ENCODE measurements at regions not wholly inside any gene's neighbourhood (a gene's known extent, or its start where the extent isn't known, plus 50 kb on each side); places are given as distances from the start of the nearest gene placed in this dataset.

DNA sequence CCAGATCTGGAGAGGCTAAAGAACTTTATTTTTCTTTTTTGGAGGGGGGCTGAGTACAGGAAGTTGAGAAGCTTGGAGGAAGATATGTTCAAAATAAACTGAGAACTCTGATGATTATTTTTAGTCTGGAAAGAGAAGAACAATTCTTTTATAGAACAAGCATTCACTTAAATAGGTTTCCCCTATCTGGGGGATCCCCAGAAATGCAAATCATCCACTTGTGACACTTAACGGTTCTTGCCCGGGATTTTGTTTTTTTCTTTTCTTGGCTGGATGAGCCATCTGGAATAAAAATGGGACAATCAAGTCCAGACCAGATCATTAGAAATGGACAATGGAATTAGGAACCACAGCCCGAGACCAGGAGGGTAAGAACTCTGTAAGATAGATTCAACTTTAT lies 95.9 kb upstream of the EGR2 start:
- BruUV-seq (replicated peaks), result no TSS peak
- H3K4me1 ChIP-seq (ENCODE audit: control insufficient read depth, extremely low read depth, insufficient read depth, low read length), result no peaks in the 10 kb centered on the region
- FAIRE-seq (no peak), DNase-seq (ENCODE audit: low read depth, low spot score) (no peak)
- H3K9me1 ChIP-seq (replicated peaks; ENCODE audit: control insufficient read depth, extremely low read depth, insufficient read depth, low read length), result no peaks in the 10 kb centered on the region
- H3K27ac ChIP-seq (ENCODE audit: insufficient read depth, low read depth, low read length), result no peak overlapping the region
- H3K79me2 ChIP-seq (ENCODE audit: control insufficient read depth, insufficient read depth, low read length), result no peaks in the 10 kb centered on the region
- H3K9me3 ChIP-seq (replicated peaks; ENCODE audit: control insufficient read depth, insufficient read depth, low read length), result no peaks in the 10 kb centered on the region
- POLR2A ChIA-PET, result no interaction called here
- H3K36me3 ChIP-seq (ENCODE audit: control insufficient read depth in 2 of 2, extremely low read depth in 1 of 2, insufficient read depth in 2 of 2, low read length in 2 of 2), result no peaks in the 10 kb centered on the region
- H3K4me3 ChIP-seq (replicated peaks in 1 of 3; ENCODE audit: insufficient read depth in 1 of 3, low read depth in 1 of 3, low read length in 3 of 3), result no peak overlapping the region
- no peak overlapping the region for H3K9ac ChIP-seq (replicated peaks; ENCODE audit: extremely low read depth, insufficient read depth, low read length)
- no peak overlapping the region for H2AFZ ChIP-seq (ENCODE audit: low read depth, low read length)
- dilution Hi-C loops (cut with MboI; ENCODE audit: extremely low pct_ligation_motif_present, low sequenced_read_pairs), result no loop called here
- TF ChIP-seq MYC (IDR thresholded peaks at IDR 0.05; ENCODE audit: low read depth, low read length) (no peak), MAX (IDR thresholded peaks at IDR 0.05; ENCODE audit: insufficient read depth, insufficient read length) (no peak)
- H3K4me2 ChIP-seq (ENCODE audit: insufficient read depth, low read length), result no peak overlapping the region
- CTCF ChIA-PET, result interaction anchor here (0.9 to 1.6 kb wide), 2 partner anchors 81 to 93 kb away, joined by 3 to 4 read pairs; no protein-coding TSS in a partner anchor
- no peaks in the 10 kb centered on the region for H4K20me1 ChIP-seq (replicated peaks; ENCODE audit: control insufficient read depth, extremely low read depth, insufficient read depth, low read length)
- H3K27me3 ChIP-seq (ENCODE audit: control insufficient read depth in 2 of 2, insufficient read depth in 2 of 2, low read length in 2 of 2), result no peaks in the 10 kb centered on the region
- intact Hi-C loops (cut with micrococcal nuclease), result no loop called here

DNA sequence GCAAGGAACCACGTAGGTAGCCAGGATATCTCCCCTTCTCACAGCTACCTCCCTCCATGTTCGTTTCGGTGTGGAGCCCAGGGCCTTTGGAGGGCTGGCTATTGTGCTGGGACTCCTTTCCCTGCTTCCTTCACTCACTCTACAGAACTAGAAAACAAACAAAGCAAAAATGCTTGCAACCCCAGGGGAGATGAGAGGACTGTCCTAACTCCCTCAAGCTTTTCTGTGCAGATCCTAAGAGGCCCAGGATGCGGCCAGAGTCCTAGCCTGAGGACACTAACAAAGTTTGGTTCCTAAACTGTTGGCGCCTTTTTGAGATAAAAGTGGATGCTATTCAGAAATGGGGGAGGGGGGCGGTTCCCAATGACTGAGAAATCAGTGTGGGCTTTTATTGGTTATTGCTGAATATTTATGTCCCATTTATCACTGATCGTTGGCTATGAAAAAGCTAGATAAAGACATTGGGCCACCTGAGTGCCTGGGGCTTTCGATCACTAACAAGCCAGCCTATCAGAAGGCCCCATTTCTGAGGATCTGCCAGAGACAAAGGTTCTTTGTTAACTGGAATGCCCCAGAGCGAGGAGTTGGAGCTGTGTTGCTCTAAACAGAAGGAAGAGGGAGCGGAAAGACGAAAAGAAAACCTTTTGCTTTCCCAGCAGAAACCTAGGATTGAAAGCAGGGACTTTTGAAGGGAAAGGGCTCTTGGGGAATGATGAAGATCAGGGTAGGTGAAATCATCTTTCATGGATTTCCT lies 95.2 kb upstream of the EGR2 start:
- CTCF ChIA-PET, result interaction anchor here (0.8 to 1.6 kb wide), 3 partner anchors 82 to 126 kb away, joined by 3 to 4 read pairs (median 3); no protein-coding TSS in a partner anchor
- dilution Hi-C loops (cut with MboI; ENCODE audit: extremely low pct_ligation_motif_present, low sequenced_read_pairs) (no loop called here), intact Hi-C loops (cut with micrococcal nuclease) (no loop called here)
- BruUV-seq (replicated peaks), result no TSS peak
- Histone ChIP-seq H3K9ac (replicated peaks; ENCODE audit: extremely low read depth, insufficient read depth, low read length) (no peak overlapping the region), H3K9me1 (replicated peaks; ENCODE audit: control insufficient read depth, extremely low read depth, insufficient read depth, low read length) (no peaks in the 10 kb centered on the region), H3K4me1 (ENCODE audit: control insufficient read depth, extremely low read depth, insufficient read depth, low read length) (no peaks in the 10 kb centered on the region), H3K79me2 (ENCODE audit: control insufficient read depth, insufficient read depth, low read length) (no peaks in the 10 kb centered on the region), H3K4me2 (ENCODE audit: insufficient read depth, low read length) (no peak overlapping the region), H2AFZ (ENCODE audit: low read depth, low read length) (no peak overlapping the region), H3K27me3 (ENCODE audit: control insufficient read depth in 2 of 2, insufficient read depth in 2 of 2, low read length in 2 of 2) (no peaks in the 10 kb centered on the region), H3K4me3 (replicated peaks in 1 of 3; ENCODE audit: insufficient read depth in 1 of 3, low read depth in 1 of 3, low read length in 3 of 3) (no peak overlapping the region), H4K20me1 (replicated peaks; ENCODE audit: control insufficient read depth, extremely low read depth, insufficient read depth, low read length) (no peaks in the 10 kb centered on the region), H3K9me3 (replicated peaks; ENCODE audit: control insufficient read depth, insufficient read depth, low read length) (no peaks in the 10 kb centered on the region), H3K36me3 (ENCODE audit: control insufficient read depth in 2 of 2, extremely low read depth in 1 of 2, insufficient read depth in 2 of 2, low read length in 2 of 2) (no peaks in the 10 kb centered on the region), H3K27ac (ENCODE audit: insufficient read depth, low read depth, low read length) (no peak overlapping the region)
- DNase-seq (ENCODE audit: low read depth, low spot score) (no peak), FAIRE-seq (no peak)
- TF ChIP-seq POLR2A (IDR thresholded peaks at IDR 0.05; ENCODE audit: low read depth, low read length), result no peak
- TF ChIP-seq FOS (IDR thresholded peaks at IDR 0.05; ENCODE audit: borderline replicate concordance, insufficient read depth, low read length), result no peak
- no peak for TF ChIP-seq JUN (IDR thresholded peaks at IDR 0.05; ENCODE audit: borderline replicate concordance, insufficient read depth, insufficient read length, low read depth)
- no peak for TF ChIP-seq EZH2 (IDR thresholded peaks at IDR 0.05; ENCODE audit: borderline replicate concordance, low read depth, low read length, severe bottlenecking)
- TF ChIP-seq, protein P1, sequence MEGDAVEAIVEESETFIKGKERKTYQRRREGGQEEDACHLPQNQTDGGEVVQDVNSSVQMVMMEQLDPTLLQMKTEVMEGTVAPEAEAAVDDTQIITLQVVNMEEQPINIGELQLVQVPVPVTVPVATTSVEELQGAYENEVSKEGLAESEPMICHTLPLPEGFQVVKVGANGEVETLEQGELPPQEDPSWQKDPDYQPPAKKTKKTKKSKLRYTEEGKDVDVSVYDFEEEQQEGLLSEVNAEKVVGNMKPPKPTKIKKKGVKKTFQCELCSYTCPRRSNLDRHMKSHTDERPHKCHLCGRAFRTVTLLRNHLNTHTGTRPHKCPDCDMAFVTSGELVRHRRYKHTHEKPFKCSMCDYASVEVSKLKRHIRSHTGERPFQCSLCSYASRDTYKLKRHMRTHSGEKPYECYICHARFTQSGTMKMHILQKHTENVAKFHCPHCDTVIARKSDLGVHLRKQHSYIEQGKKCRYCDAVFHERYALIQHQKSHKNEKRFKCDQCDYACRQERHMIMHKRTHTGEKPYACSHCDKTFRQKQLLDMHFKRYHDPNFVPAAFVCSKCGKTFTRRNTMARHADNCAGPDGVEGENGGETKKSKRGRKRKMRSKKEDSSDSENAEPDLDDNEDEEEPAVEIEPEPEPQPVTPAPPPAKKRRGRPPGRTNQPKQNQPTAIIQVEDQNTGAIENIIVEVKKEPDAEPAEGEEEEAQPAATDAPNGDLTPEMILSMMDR (IDR thresholded peaks at IDR 0.05; ENCODE audit: extremely low read depth in 1 of 2, insufficient read depth in 1 of 2, low read depth in 1 of 2, low read length in 2 of 2), result no peak
- no peak for TF ChIP-seq MYC (IDR thresholded peaks at IDR 0.05; ENCODE audit: low read depth, low read length)
- TF ChIP-seq GATA2 (IDR thresholded peaks at IDR 0.05; ENCODE audit: insufficient read depth, insufficient read length, low read depth, low read length), result no peak
- no peak for TF ChIP-seq POLR2AphosphoS5 (IDR thresholded peaks at IDR 0.05; ENCODE audit: insufficient read depth, low read depth, low read length)
- TF ChIP-seq MAX (IDR thresholded peaks at IDR 0.05; ENCODE audit: insufficient read depth, insufficient read length), result no peak
- POLR2A ChIA-PET, result no interaction called here

Measured in endothelial cell of umbilical vein (primary cell).